H9 (cell line): ENCODE measurements at regions not wholly inside any gene's neighbourhood (a gene's known extent, or its start where the extent isn't known, plus 50 kb on each side); places are given as distances from the start of the nearest gene placed in this dataset.

Experiments used
- DNase-seq: peaks from one replicate; pipeline ENCODE4 v3.0.0-alpha.2; 2017
- H2AFZ ChIP-seq: one replicate; pipeline ENCODE4 v1.6.1; 2013; ENCODE audit warnings: mild to moderate bottlenecking, low read length, control low read depth, moderate library complexity
- H2AK5ac ChIP-seq: 2 replicates; pipeline ENCODE4 v1.6.1; 2013; ENCODE audit warnings: low read length, control low read depth, mixed read lengths; ENCODE audit not compliant: insufficient read length
- H2BK120ac ChIP-seq: one replicate; pipeline ENCODE4 v1.6.1; 2013; ENCODE audit warnings: low read depth, mild to moderate bottlenecking, low read length, control low read depth, inconsistent platforms; ENCODE audit not compliant: poor library complexity, severe bottlenecking
- H2BK12ac ChIP-seq: 2 replicates; pipeline ENCODE4 v1.6.1; 2013; ENCODE audit warnings: low read length, control low read depth, mixed read lengths, low read depth; ENCODE audit not compliant: insufficient read length
- H2BK15ac ChIP-seq: 2 replicates; pipeline ENCODE4 v1.6.1; 2013; ENCODE audit warnings: low read depth, low read length, control low read depth
- H2BK20ac ChIP-seq: one replicate; pipeline ENCODE4 v1.6.1; 2013; ENCODE audit warnings: low read depth, mild to moderate bottlenecking, low read length, control low read depth, inconsistent platforms; ENCODE audit not compliant: poor library complexity, severe bottlenecking
- H2BK5ac ChIP-seq: 2 replicates; pipeline ENCODE4 v1.6.1; 2013; ENCODE audit warnings: low read length, control low read depth, mixed read lengths; ENCODE audit not compliant: insufficient read length
- H3K14ac ChIP-seq: 2 replicates; pipeline ENCODE4 v1.6.1; 2013; ENCODE audit warnings: low read length, control low read depth; ENCODE audit not compliant: insufficient read depth
- H3K18ac ChIP-seq: 2 replicates; pipeline ENCODE4 v1.6.1; 2013; ENCODE audit warnings: low read depth, mild to moderate bottlenecking, mixed read lengths, low read length, control low read depth; ENCODE audit not compliant: insufficient read length
- H3K23ac ChIP-seq: 2 replicates; pipeline ENCODE4 v1.6.1; 2013; ENCODE audit warnings: low read length, control low read depth, mixed read lengths, low read depth; ENCODE audit not compliant: insufficient read length
- H3K23me2 ChIP-seq: 2 replicates; pipeline ENCODE4 v1.6.1; 2013; ENCODE audit warnings: low read depth, mild to moderate bottlenecking, mixed read lengths, low read length, control low read depth; ENCODE audit not compliant: insufficient read length, poor library complexity, severe bottlenecking
- H3K27ac ChIP-seq: 2 replicates; pipeline ENCODE4 v1.5.1; 2013; ENCODE audit warnings: low read length, control low read depth, mixed read lengths, low read depth; ENCODE audit not compliant: insufficient read length
- H3K27me3 ChIP-seq: 2 replicates; pipeline ENCODE4 v1.6.1; 2013; ENCODE audit warnings: low read length, control low read depth, inconsistent platforms; ENCODE audit not compliant: insufficient read depth
- H3K4ac ChIP-seq: 2 replicates; pipeline ENCODE4 v1.6.1; 2013; ENCODE audit warnings: low read depth, mild to moderate bottlenecking, control low read depth, inconsistent platforms, low read length, moderate library complexity
- H3K4me1 ChIP-seq: 2 replicates; pipeline ENCODE4 v1.6.1; 2013; ENCODE audit warnings: low read length, control low read depth, inconsistent platforms; ENCODE audit not compliant: insufficient read depth
- H3K4me2 ChIP-seq: 2 replicates; pipeline ENCODE4 v1.6.1; 2013; ENCODE audit warnings: low read length, control low read depth, mixed read lengths; ENCODE audit not compliant: insufficient read length, insufficient read depth
- H3K56ac ChIP-seq: 2 replicates; pipeline ENCODE4 v1.6.1; 2013; ENCODE audit warnings: low read depth, mild to moderate bottlenecking, mixed read lengths, low read length, control low read depth; ENCODE audit not compliant: insufficient read length
- H3K79me1 ChIP-seq: 2 replicates; pipeline ENCODE4 v1.6.1; 2013; ENCODE audit warnings: low read depth, mild to moderate bottlenecking, moderate library complexity, low read length, control low read depth, inconsistent platforms; ENCODE audit not compliant: insufficient read depth, poor library complexity, severe bottlenecking
- H3K79me2 ChIP-seq: 2 replicates; pipeline ENCODE4 v1.6.1; 2013; ENCODE audit warnings: low read length, control low read depth, inconsistent platforms; ENCODE audit not compliant: insufficient read depth
- H3K9ac ChIP-seq: 2 replicates; pipeline ENCODE4 v1.6.1; 2013; ENCODE audit warnings: low read length, control low read depth, mixed read lengths; ENCODE audit not compliant: insufficient read length; ENCODE audit errors: extremely low read depth
- H3K9me3 ChIP-seq: one replicate; pipeline ENCODE4 v1.6.1; 2013; ENCODE audit warnings: low read depth, low read length, inconsistent platforms; ENCODE audit not compliant: control insufficient read depth
- H3T11ph ChIP-seq: one replicate; pipeline ENCODE4 v1.6.1; 2013; ENCODE audit warnings: mild to moderate bottlenecking, low read length, control low read depth, inconsistent platforms
- H4K20me1 ChIP-seq: one replicate; pipeline ENCODE4 v1.6.1; 2013; ENCODE audit not compliant: control insufficient read depth, insufficient read length, insufficient read depth
- H4K5ac ChIP-seq: 2 replicates; pipeline ENCODE4 v1.6.1; 2013; ENCODE audit warnings: low read depth, mild to moderate bottlenecking, mixed read lengths, low read length, control low read depth; ENCODE audit not compliant: insufficient read length
- H4K8ac ChIP-seq: replicated peaks from 2 replicates; pipeline ENCODE4 v1.6.1; 2013; ENCODE audit warnings: low read length, control low read depth, mixed read lengths, low read depth; ENCODE audit not compliant: insufficient read length
- H4K91ac ChIP-seq: 2 replicates; pipeline ENCODE4 v1.6.1; 2013; ENCODE audit warnings: low read depth, mild to moderate bottlenecking, moderate library complexity, mixed read lengths, low read length, control low read depth; ENCODE audit not compliant: insufficient read length
- H3K27ac Mint-ChIP-seq, 3 experiments: 2 replicates in 2 of 3; 3 replicates in 1 of 3; pipeline ENCODE4 v1.8.0; 2020 to 2021; ENCODE audit warnings: mixed read lengths in 3 of 3, mild to moderate bottlenecking in 1 of 3, moderate library complexity in 1 of 3
- H3K27me3 Mint-ChIP-seq: 2 replicates; pipeline ENCODE4 v1.8.0; 2021; ENCODE audit warnings: low read depth, mild to moderate bottlenecking, moderate library complexity, mixed read lengths
- H3K36me3 Mint-ChIP-seq, 3 experiments: 2 replicates in 2 of 3; 3 replicates in 1 of 3; pipeline ENCODE4 v1.8.0; 2020 to 2021; ENCODE audit warnings: low read depth in 3 of 3, mixed read lengths in 3 of 3; ENCODE audit not compliant: insufficient read depth in 1 of 3
- H3K4me1 Mint-ChIP-seq, 2 experiments: 2 replicates each; pipeline ENCODE4 v1.8.0; 2020; ENCODE audit warnings: mixed read lengths in 2 of 2
- H3K4me3 Mint-ChIP-seq, 2 experiments: 2 replicates in 1 of 2; 3 replicates in 1 of 2; pipeline ENCODE4 v1.8.0; 2020 to 2021; ENCODE audit warnings: mild to moderate bottlenecking in 2 of 2, mixed read lengths in 2 of 2, moderate library complexity in 1 of 2
- H3K9me3 Mint-ChIP-seq, 2 experiments: 2 replicates in 1 of 2; 3 replicates in 1 of 2; pipeline ENCODE4 v1.8.0; 2020; ENCODE audit warnings: mild to moderate bottlenecking in 2 of 2, mixed read lengths in 2 of 2, moderate library complexity in 1 of 2
- CTCF ChIP-seq: fragments of 200-600 bp; sonication (generic); conservative IDR thresholded peaks from 3 replicates; pipeline ENCODE4 v1.8.0; 2021; ENCODE audit warnings: antibody characterized with exemption, mild to moderate bottlenecking
- WGBS: extraction: QIAGEN DNeasy Blood & Tissue Kit; methylation state at CpG from one replicate; pipeline ENCODE4 v1.1.7; 2013; ENCODE audit warnings: missing lambda C conversion rate, low lambda C conversion rate, mixed read lengths; ENCODE audit not compliant: insufficient read length; ENCODE audit errors: extremely low coverage; 5-methylcytosine and 5-hydroxymethylcytosine counted together

GRCh38 chr14:106845286-106846087 is 1319.1 kb downstream of the TMEM121 start:
- Histone ChIP-seq H3K23me2 (no peaks in the 10 kb centered on the region), H2BK120ac (no peak overlapping the region), H4K20me1 (no peaks in the 10 kb centered on the region), H3K56ac (no peak overlapping the region), H2BK5ac (no peak overlapping the region), H3K18ac (no peak overlapping the region), H3K27me3 (no peaks in the 10 kb centered on the region), H3K4ac (no peak overlapping the region), H3K9ac (no peak overlapping the region), H3K4me1 (no peaks in the 10 kb centered on the region), H3K4me2 (no peak overlapping the region), H4K5ac (no peak overlapping the region), H2BK15ac (no peak overlapping the region), H2AFZ (no peak overlapping the region), H3T11ph (no peak overlapping the region), H3K27ac (no peak overlapping the region), H4K8ac (no peak overlapping the region), H2BK12ac (no peak overlapping the region), H3K14ac (no peak overlapping the region), H2AK5ac (no peak overlapping the region), H3K79me1 (no peaks in the 10 kb centered on the region), H3K9me3 (peaks cover 84% of the 10 kb centered on the region), H4K91ac (no peak overlapping the region), H3K23ac (no peak overlapping the region), H2BK20ac (no peak overlapping the region), H3K79me2 (no peaks in the 10 kb centered on the region)
- peaks cover 97 to 99% of the 10 kb centered on the region in 2 experiments for H3K9me3 Mint-ChIP-seq
- H3K27me3 Mint-ChIP-seq = no peaks in the 10 kb centered on the region; the same call in none of the 2 replicates
- no peaks in the 10 kb centered on the region for H3K4me1 Mint-ChIP-seq
- peaks cover 7 to 27% (median 13%) of the 10 kb centered on the region in 3 experiments for H3K36me3 Mint-ChIP-seq
- TF ChIP-seq CTCF = no peak
- no CpG with 5 or more reads among the region's 17 CpGs for WGBS
- H3K4me3 Mint-ChIP-seq = no peak overlapping the region
- no peak for DNase-seq
- no peak overlapping the region for H3K27ac Mint-ChIP-seq
